Glutamatergic neuron (in vitro differentiated cells): ENCODE measurements at regions not wholly inside any gene's neighbourhood (a gene's known extent, or its start where the extent isn't known, plus 50 kb on each side); places are given as distances from the start of the nearest gene placed in this dataset.

Experiments
- DNase-seq: peaks from one replicate; pipeline ENCODE4 v3.0.0; 2022
- H3K27ac Mint-ChIP-seq: one replicate; pipeline ENCODE4 v1.8.0; 2020; ENCODE audit warnings: mild to moderate bottlenecking, mixed read lengths, inconsistent platforms; ENCODE audit not compliant: unreplicated experiment
- H3K27me3 Mint-ChIP-seq: one replicate; pipeline ENCODE4 v1.8.0; 2020; ENCODE audit warnings: mild to moderate bottlenecking, moderate library complexity, mixed read lengths, inconsistent platforms; ENCODE audit not compliant: unreplicated experiment
- H3K36me3 Mint-ChIP-seq: one replicate; pipeline ENCODE4 v1.8.0; 2020; ENCODE audit warnings: mild to moderate bottlenecking, mixed read lengths, inconsistent platforms; ENCODE audit not compliant: unreplicated experiment
- H3K4me1 Mint-ChIP-seq: one replicate; pipeline ENCODE4 v1.8.0; 2020; ENCODE audit warnings: mild to moderate bottlenecking, low read depth, mixed read lengths, inconsistent platforms; ENCODE audit not compliant: unreplicated experiment
- H3K4me3 Mint-ChIP-seq: one replicate; pipeline ENCODE4 v1.8.0; 2020; ENCODE audit warnings: mild to moderate bottlenecking, mixed read lengths, inconsistent platforms; ENCODE audit not compliant: unreplicated experiment
- H3K9me3 Mint-ChIP-seq: one replicate; pipeline ENCODE4 v1.8.0; 2020; ENCODE audit warnings: mild to moderate bottlenecking, moderate library complexity, mixed read lengths, inconsistent platforms; ENCODE audit not compliant: unreplicated experiment
- TF ChIP-seq, protein P1 (sequence below): fragments of 200-600 bp; sonication (generic); IDR thresholded peaks from one replicate; pipeline ENCODE4 v1.5.0; 2021; ENCODE audit not compliant: partially characterized antibody, unreplicated experiment

DNA sequence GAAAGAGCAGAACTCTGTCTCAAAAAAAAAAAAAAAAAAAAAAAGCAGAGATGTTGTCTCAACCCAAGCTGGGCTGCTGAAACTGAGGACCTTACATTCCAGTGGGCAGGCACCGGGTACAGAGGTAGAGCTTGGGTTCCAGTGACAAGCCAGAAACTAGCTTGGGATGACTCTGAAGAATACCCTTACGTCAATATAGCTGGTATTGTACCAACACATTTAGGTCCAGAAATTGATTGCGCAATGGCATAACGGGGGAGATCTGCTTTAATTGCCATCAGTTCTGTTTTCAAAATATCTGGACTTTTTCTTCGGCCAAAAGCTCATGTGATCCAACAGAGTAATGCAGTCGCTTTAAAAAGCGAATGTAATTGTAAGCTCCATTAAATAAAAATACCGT is 103.1 kb upstream of the UBL3 start:
- Mint-ChIP-seq H3K4me3 (no peak overlapping the region), H3K36me3 (peaks cover 10% of the 10 kb centered on the region), H3K27me3 (peaks cover 9% of the 10 kb centered on the region), H3K9me3 (peaks cover 10% of the 10 kb centered on the region), H3K4me1 (peaks cover 19% of the 10 kb centered on the region), H3K27ac (no peak overlapping the region)
- no peak for DNase-seq
- TF ChIP-seq, protein P1, sequence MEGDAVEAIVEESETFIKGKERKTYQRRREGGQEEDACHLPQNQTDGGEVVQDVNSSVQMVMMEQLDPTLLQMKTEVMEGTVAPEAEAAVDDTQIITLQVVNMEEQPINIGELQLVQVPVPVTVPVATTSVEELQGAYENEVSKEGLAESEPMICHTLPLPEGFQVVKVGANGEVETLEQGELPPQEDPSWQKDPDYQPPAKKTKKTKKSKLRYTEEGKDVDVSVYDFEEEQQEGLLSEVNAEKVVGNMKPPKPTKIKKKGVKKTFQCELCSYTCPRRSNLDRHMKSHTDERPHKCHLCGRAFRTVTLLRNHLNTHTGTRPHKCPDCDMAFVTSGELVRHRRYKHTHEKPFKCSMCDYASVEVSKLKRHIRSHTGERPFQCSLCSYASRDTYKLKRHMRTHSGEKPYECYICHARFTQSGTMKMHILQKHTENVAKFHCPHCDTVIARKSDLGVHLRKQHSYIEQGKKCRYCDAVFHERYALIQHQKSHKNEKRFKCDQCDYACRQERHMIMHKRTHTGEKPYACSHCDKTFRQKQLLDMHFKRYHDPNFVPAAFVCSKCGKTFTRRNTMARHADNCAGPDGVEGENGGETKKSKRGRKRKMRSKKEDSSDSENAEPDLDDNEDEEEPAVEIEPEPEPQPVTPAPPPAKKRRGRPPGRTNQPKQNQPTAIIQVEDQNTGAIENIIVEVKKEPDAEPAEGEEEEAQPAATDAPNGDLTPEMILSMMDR, result no peak

DNA sequence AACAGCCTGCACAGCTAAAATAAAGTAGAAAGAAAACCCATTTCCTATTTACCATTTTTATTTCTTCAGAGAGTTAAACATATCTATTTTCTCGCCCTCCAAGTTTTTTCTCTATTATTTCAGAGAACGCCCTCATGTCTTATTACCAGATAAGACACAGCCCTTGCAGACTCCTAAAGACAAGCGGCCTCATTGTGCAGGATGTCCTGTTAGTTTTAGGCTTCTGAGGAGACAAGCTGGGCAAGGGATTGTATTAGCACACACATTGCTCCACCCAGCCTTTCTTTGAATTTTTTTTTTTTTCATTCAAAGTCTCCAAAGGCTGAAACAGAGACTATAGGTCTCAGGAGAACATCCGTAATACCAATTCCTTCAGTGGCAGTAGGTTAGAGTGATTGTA is 101.8 kb upstream of the UBL3 start:
- peaks cover 9% of the 10 kb centered on the region for H3K4me1 Mint-ChIP-seq
- H3K9me3 Mint-ChIP-seq, result peaks cover 10% of the 10 kb centered on the region
- no peak for DNase-seq
- H3K27me3 Mint-ChIP-seq, result peaks cover 12% of the 10 kb centered on the region
- H3K27ac Mint-ChIP-seq, result no peak overlapping the region
- TF ChIP-seq, protein P1, result no peak
- H3K4me3 Mint-ChIP-seq, result no peak overlapping the region
- H3K36me3 Mint-ChIP-seq, result peaks cover 10% of the 10 kb centered on the region

DNA sequence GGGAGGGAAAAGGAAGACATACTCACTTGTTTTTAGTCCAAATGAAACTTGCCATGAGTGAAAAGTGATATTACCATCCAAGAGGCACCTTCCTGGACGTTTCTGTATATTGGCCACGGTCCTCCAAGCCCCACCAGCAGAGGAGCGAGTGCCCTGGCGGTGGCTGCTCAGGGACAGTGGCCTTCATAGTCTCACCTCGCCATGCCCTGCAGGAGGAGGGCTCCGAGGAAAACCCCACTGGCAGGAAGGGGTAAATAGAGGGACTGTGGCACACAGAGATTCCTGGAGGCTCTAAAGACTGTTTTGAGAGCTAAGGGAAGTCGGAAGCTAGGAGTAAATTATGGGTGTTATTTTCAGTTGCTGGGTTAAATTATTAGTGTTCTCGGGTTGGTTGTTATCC is 98.4 kb upstream of the UBL3 start:
- Mint-ChIP-seq H3K27ac (no peak overlapping the region), H3K9me3 (peaks cover 7% of the 10 kb centered on the region), H3K27me3 (peaks cover 3% of the 10 kb centered on the region), H3K4me3 (no peak overlapping the region), H3K4me1 (no peaks in the 10 kb centered on the region), H3K36me3 (peaks cover 6% of the 10 kb centered on the region)
- TF ChIP-seq, protein P1, result no peak
- DNase-seq, result no peak

DNA sequence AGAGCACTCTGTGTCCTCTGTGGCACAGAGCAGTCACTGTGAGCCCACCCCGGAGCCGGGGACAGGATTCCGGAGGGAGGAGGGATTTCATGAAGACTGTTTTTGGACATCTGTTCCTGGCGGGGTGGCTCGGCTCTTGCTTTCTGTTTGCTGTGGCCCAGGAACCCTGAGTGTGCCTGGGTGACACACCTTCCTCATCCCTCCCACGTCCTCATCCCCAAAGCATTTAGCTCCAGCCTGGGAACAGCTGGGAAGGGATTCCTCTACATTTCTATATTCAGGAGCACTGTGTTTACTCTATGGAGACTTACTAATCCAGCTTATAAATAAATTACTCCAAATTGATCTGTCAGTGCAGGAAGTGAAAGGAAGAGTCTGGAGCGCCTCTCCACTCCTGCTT is 97.8 kb upstream of the UBL3 start:
- H3K4me3 Mint-ChIP-seq, result no peak overlapping the region
- H3K36me3 Mint-ChIP-seq, result peaks cover 6% of the 10 kb centered on the region
- peaks cover 3% of the 10 kb centered on the region for H3K27me3 Mint-ChIP-seq
- H3K9me3 Mint-ChIP-seq, result peaks cover 7% of the 10 kb centered on the region
- H3K4me1 Mint-ChIP-seq, result no peaks in the 10 kb centered on the region
- DNase-seq, result no peak
- H3K27ac Mint-ChIP-seq, result no peak overlapping the region
- TF ChIP-seq, protein P1, result no peak

DNA sequence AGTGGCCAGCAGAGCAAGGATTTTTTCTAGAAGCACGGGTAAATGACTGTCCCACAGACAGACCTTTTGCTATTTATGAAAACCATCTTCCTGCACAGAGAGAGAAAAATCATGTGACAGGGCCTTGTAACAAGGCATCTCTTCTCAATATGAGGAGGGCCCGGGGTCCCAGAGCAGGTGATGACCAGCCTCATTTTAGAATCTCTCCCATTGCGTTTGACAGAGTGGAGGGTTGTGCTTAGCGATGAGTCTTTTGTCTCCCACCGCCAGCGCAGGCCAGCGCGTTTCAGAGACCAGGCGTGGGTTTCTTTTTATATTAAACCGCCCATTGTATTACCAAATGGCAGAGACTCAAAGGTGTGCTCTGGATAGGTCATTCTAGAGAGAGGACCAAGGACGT is 97.4 kb upstream of the UBL3 start:
- Mint-ChIP-seq H3K4me3 (no peak overlapping the region), H3K9me3 (peaks cover 7% of the 10 kb centered on the region), H3K27ac (no peak overlapping the region), H3K4me1 (no peaks in the 10 kb centered on the region), H3K27me3 (peaks cover 3% of the 10 kb centered on the region), H3K36me3 (peaks cover 6% of the 10 kb centered on the region)
- DNase-seq, result no peak
- TF ChIP-seq, protein P1, result no peak
